Gastrocnemius medialis (tissue), 4 donors: ENCODE measurements at regions not wholly inside any gene's neighbourhood (a gene's known extent, or its start where the extent isn't known, plus 50 kb on each side); places are given as distances from the start of the nearest gene placed in this dataset.

Experiments
- ATAC-seq, 2 donors: fragments of 150-250 bp; one replicate each; pipeline ENCODE4 v1.9.1; 2016
- DNase-seq, 2 donors: peaks; one replicate each; pipeline ENCODE4 v3.0.0-alpha.2; 2019
- H3K27ac ChIP-seq, 4 donors: fragments of 200-600 bp; sonication (generic); 1 replicate in 1 of 4; 2 replicates in 3 of 4; pipeline ENCODE4 v1.5.1; 2016 to 2018; ENCODE audit warnings: mild to moderate bottlenecking in 2 of 4, moderate library complexity in 1 of 4
- H3K27me3 ChIP-seq, 3 donors: fragments of 200-600 bp; sonication (generic) in 2 of 3; 1 replicate in 1 of 3; 2 replicates in 2 of 3; pipeline versions ENCODE4 v1.5.1 to v1.6.0; 2016 to 2019; ENCODE audit warnings: mild to moderate bottlenecking in 1 of 3, moderate library complexity in 1 of 3
- H3K36me3 ChIP-seq, 2 donors: fragments of 200-600 bp; sonication (generic) in 1 of 2; one replicate each; pipeline ENCODE4 v1.5.1; 2017 to 2018
- H3K4me1 ChIP-seq, 2 donors: fragments of 200-600 bp; sonication (generic) in 1 of 2; one replicate each; pipeline ENCODE4 v1.5.1; 2016 to 2017; ENCODE audit warnings: mild to moderate bottlenecking in 2 of 2
- H3K4me3 ChIP-seq, 4 donors: fragments of 200-600 bp; sonication (generic) in 3 of 4; 1 replicate in 1 of 4; 2 replicates in 3 of 4; pipeline ENCODE4 v1.5.1; 2016 to 2019; ENCODE audit warnings: mild to moderate bottlenecking in 2 of 4
- H3K9me3 ChIP-seq, 3 donors: fragments of 200-600 bp; sonication (generic) in 2 of 3; 1 replicate in 1 of 3; 2 replicates in 2 of 3; pipeline ENCODE4 v1.5.1; 2016 to 2019
- POLR2A ChIP-seq, 2 donors: fragments of 450-650 bp; IDR thresholded peaks; one replicate each; pipeline ENCODE4 v1.6.1; 2017; ENCODE audit warnings: antibody characterized with exemption in 2 of 2, mild to moderate bottlenecking in 2 of 2, moderate library complexity in 2 of 2
- in situ Hi-C, 4 donors: fragments of 200-750 bp; cut with MboI; loops; one replicate each; pipeline versions ENCODE4 v1.15.0 to v1.8.0; 2017; ENCODE audit warnings: low sequenced_read_pairs in 4 of 4
- intact Hi-C: fragments of 100-400 bp; cut with DNase I; formaldehyde crosslinking; loops from one replicate; pipeline ENCODE4 v1.15.1; 2023; ENCODE audit warnings: low total_unique reads
- TF ChIP-seq, protein P1 (sequence below), 5 experiments: fragments of 450-650 bp in 3 of 5; fragments of 200-600 bp in 2 of 5; sonication (generic) in 2 of 5; IDR thresholded peaks in 4 of 5; conservative IDR thresholded peaks in 1 of 5; 1 replicate in 4 of 5; 2 replicates in 1 of 5; pipeline ENCODE4 v1.5.1; 2016 to 2019; ENCODE audit warnings: antibody characterized with exemption in 5 of 5, mild to moderate bottlenecking in 3 of 5, moderate library complexity in 3 of 5

DNA sequence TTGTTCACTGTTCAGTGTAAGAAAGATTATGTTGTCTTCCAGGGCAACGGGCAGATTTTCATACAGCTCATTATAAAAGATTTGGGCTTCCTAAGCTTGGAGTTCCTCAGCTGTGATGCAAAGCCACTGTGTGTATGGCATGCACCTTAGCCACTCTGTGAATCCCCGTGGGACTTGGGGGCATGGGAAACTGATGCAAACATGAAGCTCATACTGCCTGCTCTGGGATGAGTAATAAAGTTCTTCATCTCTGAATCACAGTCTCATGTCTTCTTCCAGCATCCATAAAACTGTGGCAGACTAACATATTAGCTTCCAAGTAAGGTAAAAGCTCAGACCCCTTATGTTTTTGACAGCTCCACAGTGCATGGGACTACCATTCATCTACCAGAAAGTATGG lies 154.3 kb upstream of the RORA start:
- ATAC-seq (no peak), DNase-seq (no peak)
- H3K27me3 ChIP-seq: no peaks in the 10 kb centered on the region
- no peaks in the 10 kb centered on the region for H3K36me3 ChIP-seq
- intact Hi-C loops (no loop called here), in situ Hi-C loops (no loop called here)
- H3K4me3 ChIP-seq: no peak overlapping the region
- TF ChIP-seq, protein P1, sequence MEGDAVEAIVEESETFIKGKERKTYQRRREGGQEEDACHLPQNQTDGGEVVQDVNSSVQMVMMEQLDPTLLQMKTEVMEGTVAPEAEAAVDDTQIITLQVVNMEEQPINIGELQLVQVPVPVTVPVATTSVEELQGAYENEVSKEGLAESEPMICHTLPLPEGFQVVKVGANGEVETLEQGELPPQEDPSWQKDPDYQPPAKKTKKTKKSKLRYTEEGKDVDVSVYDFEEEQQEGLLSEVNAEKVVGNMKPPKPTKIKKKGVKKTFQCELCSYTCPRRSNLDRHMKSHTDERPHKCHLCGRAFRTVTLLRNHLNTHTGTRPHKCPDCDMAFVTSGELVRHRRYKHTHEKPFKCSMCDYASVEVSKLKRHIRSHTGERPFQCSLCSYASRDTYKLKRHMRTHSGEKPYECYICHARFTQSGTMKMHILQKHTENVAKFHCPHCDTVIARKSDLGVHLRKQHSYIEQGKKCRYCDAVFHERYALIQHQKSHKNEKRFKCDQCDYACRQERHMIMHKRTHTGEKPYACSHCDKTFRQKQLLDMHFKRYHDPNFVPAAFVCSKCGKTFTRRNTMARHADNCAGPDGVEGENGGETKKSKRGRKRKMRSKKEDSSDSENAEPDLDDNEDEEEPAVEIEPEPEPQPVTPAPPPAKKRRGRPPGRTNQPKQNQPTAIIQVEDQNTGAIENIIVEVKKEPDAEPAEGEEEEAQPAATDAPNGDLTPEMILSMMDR (IDR thresholded peaks at IDR 0.05 in 4 of 5, conservative IDR thresholded peaks at IDR 0.05 in 1 of 5): no peak
- no peak for TF ChIP-seq POLR2A (IDR thresholded peaks at IDR 0.05)
- no peaks in the 10 kb centered on the region for H3K9me3 ChIP-seq
- H3K27ac ChIP-seq: no peak overlapping the region
- no peaks in the 10 kb centered on the region for H3K4me1 ChIP-seq

DNA sequence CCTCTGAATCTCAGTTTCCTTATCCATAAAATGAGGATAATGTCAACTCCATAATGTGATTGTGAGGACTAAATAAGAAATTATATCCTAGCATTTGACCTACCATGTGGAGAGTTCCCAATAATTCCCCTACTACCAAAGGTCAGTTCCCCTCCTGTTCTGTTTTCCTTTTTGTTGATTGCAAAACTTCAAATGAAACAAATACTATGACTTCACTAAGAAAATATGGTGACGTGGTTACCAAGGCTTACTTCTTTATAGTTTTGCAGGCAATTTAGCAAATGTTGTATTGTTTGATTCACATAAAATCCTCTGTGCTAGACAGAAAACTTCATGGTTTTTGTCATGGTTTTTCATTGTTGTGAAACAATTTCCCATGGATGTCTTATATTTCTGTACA lies 153.8 kb upstream of the RORA start:
- Histone ChIP-seq H3K27me3 (no peaks in the 10 kb centered on the region), H3K27ac (no peak overlapping the region), H3K4me1 (no peaks in the 10 kb centered on the region), H3K36me3 (no peaks in the 10 kb centered on the region), H3K4me3 (no peak overlapping the region), H3K9me3 (no peaks in the 10 kb centered on the region)
- in situ Hi-C loops (no loop called here), intact Hi-C loops (no loop called here)
- DNase-seq: no peak
- ATAC-seq: no peak
- TF ChIP-seq POLR2A (IDR thresholded peaks at IDR 0.05): no peak
- TF ChIP-seq, protein P1 (IDR thresholded peaks at IDR 0.05 in 4 of 5, conservative IDR thresholded peaks at IDR 0.05 in 1 of 5): no peak

DNA sequence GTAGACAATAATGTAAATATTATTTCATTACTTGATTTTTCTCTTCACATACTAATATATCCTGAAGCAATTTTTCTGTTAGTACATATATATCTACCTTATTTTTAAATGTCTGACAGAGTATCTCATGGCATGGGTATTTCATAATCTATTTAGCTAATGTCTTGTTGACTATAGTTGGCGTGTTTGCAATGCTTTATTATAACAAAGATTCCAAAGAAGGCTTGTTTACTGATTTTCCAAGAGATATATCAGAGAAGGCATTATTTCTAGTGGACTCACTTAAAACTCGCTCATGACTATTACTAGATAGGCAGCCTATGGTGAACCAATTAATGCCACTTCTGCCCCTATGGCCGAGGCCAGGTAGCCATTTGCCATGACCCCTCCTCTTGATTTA lies 152.4 kb upstream of the RORA start:
- intact Hi-C loops: no loop called here
- TF ChIP-seq POLR2A (IDR thresholded peaks at IDR 0.05): no peak
- H3K36me3 ChIP-seq: no peaks in the 10 kb centered on the region

DNA sequence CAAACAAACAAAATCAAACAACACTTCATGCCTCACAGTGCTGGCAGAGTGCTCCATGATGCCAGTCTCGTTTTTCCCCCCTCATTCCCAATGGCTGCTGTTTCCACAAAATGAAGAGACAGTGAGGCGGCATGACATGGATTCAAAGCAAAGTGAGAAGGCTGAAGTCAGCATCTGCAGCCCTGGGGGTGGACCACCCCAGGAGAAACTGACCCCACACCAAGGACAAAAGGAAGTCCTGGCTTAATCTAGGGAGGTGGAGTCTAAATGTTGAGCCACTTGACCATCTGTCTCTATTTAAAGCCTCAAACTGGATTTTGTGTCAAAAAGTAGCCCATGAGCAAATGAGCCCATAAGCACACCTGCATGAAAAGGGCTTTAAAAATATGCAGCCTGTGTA lies 151.2 kb upstream of the RORA start:
- intact Hi-C loops: no loop called here
- Histone ChIP-seq H3K4me3 (no peak overlapping the region), H3K27me3 (no peaks in the 10 kb centered on the region), H3K4me1 (no peaks in the 10 kb centered on the region), H3K36me3 (no peaks in the 10 kb centered on the region), H3K27ac (no peak overlapping the region), H3K9me3 (no peaks in the 10 kb centered on the region)
- no peak for ATAC-seq
- TF ChIP-seq POLR2A (IDR thresholded peaks at IDR 0.05): no peak
- TF ChIP-seq, protein P1 (IDR thresholded peaks at IDR 0.05 in 4 of 5, conservative IDR thresholded peaks at IDR 0.05 in 1 of 5): no peak
- in situ Hi-C loops: no loop called here
- no peak for DNase-seq

More for the DNA sequence above, 152.4 kb upstream of the RORA start:
- no peak overlapping the region for H3K27ac ChIP-seq
- H3K4me1 ChIP-seq: no peaks in the 10 kb centered on the region
- no peak overlapping the region for H3K4me3 ChIP-seq
- in situ Hi-C loops: no loop called here
- no peaks in the 10 kb centered on the region for H3K27me3 ChIP-seq
- no peaks in the 10 kb centered on the region for H3K9me3 ChIP-seq
- ATAC-seq: no peak
- DNase-seq: no peak

DNA sequence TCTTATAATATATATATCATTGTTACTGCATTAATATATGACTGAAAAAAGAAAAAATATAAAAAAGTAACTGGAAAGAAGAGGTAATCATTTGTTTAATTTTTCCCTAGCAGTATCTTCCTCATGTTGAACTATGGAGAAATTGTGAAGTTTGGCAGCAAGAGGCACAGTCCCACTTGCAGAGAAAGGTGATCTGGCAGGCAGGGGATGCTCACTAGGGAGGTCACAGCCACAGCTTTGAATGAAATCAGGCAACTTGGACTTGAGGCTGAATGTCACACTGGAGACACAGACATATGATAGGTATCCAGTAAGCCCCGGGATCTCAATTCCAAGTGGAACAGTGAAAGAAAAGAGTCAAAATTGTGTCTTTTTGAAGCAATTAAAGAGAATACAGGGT lies 149.9 kb upstream of the RORA start:
- H3K36me3 ChIP-seq: no peaks in the 10 kb centered on the region
- intact Hi-C loops: no loop called here
- DNase-seq (no peak), ATAC-seq (no peak)
- TF ChIP-seq, protein P1 (IDR thresholded peaks at IDR 0.05 in 4 of 5, conservative IDR thresholded peaks at IDR 0.05 in 1 of 5): no peak
- no peak for TF ChIP-seq POLR2A (IDR thresholded peaks at IDR 0.05)
- in situ Hi-C loops: no loop called here
- no peaks in the 10 kb centered on the region for H3K4me1 ChIP-seq
- no peak overlapping the region for H3K27ac ChIP-seq
- no peaks in the 10 kb centered on the region for H3K9me3 ChIP-seq
- H3K4me3 ChIP-seq: no peak overlapping the region
- no peaks in the 10 kb centered on the region for H3K27me3 ChIP-seq
